IMR-90 (cell line): ENCODE measurements at regions not wholly inside any gene's neighbourhood (a gene's known extent, or its start where the extent isn't known, plus 50 kb on each side); places are given as distances from the start of the nearest gene placed in this dataset.

ENCODE experiments used
- ATAC-seq: fragments of 200-7000 bp; cut with Tn5 transposase; 2 replicates; pipeline ENCODE4 v1.9.1; 2020; ENCODE audit warnings: low read depth, mild to moderate bottlenecking, moderate library complexity
- BruUV-seq: library from RNA; stranded (reverse); fragments of 400-500 nt; replicated peaks from 2 replicates; lab custom pipeline; 2021; lab: Mats Ljungman, UMichigan
- CTCF ChIA-PET: fragments of 300-600 bp; formaldehyde crosslinking; extraction: SDS; loops from one replicate; lab custom pipeline; 2021; ENCODE audit warnings: antibody characterized with exemption; lab: Yijun Ruan, JAX
- POLR2A ChIA-PET: fragments of 300-600 bp; sonication (Branson Sonifier 250); formaldehyde crosslinking; loops from one replicate; lab custom pipeline; 2022; ENCODE audit warnings: antibody characterized with exemption; ENCODE audit not compliant: unreplicated experiment; lab: Charles Lee
- DNase-seq: peaks from one replicate; pipeline ENCODE4 v3.0.0; 2013
- H2AFZ ChIP-seq: replicated peaks from 2 replicates; pipeline ENCODE3; 2013; ENCODE audit warnings: low read length, mild to moderate bottlenecking; ENCODE audit not compliant: poor library complexity
- H2AK5ac ChIP-seq: 2 replicates; pipeline ENCODE4 v1.6.1; 2013; ENCODE audit warnings: low read depth, low read length, inconsistent platforms
- H2AK9ac ChIP-seq: replicated peaks from 2 replicates; pipeline ENCODE3; 2013; ENCODE audit warnings: mild to moderate bottlenecking, low read depth, low read length, moderate library complexity; ENCODE audit not compliant: poor library complexity
- H2BK120ac ChIP-seq: 2 replicates; pipeline ENCODE4 v1.6.1; 2013; ENCODE audit warnings: low read depth, low read length, inconsistent platforms
- H2BK15ac ChIP-seq: 3 replicates; pipeline ENCODE4 v1.6.1; 2013; ENCODE audit warnings: low read depth, low read length, inconsistent platforms
- H2BK20ac ChIP-seq: 2 replicates; pipeline ENCODE4 v1.6.1; 2013; ENCODE audit warnings: low read depth, mild to moderate bottlenecking, inconsistent platforms, low read length, moderate library complexity
- H2BK5ac ChIP-seq: 2 replicates; pipeline ENCODE4 v1.6.1; 2013; ENCODE audit warnings: mild to moderate bottlenecking, low read depth, low read length, inconsistent platforms; ENCODE audit not compliant: poor library complexity, severe bottlenecking
- H3K14ac ChIP-seq: replicated peaks from 2 replicates; pipeline ENCODE4 v1.6.1; 2013; ENCODE audit warnings: low read depth, low read length, inconsistent platforms
- H3K18ac ChIP-seq: 2 replicates; pipeline ENCODE4 v1.6.1; 2013; ENCODE audit warnings: low read depth, low read length, control low read depth
- H3K23ac ChIP-seq: 2 replicates; pipeline ENCODE4 v1.6.1; 2013; ENCODE audit warnings: low read depth, low read length, inconsistent platforms
- H3K27ac ChIP-seq: 2 replicates; pipeline ENCODE4 v1.5.1; 2013; ENCODE audit warnings: mild to moderate bottlenecking, control low read depth, low read length; ENCODE audit not compliant: insufficient read depth
- H3K27me3 ChIP-seq: 2 replicates; pipeline ENCODE4 v1.6.1; 2013; ENCODE audit warnings: low read length; ENCODE audit not compliant: control insufficient read depth, insufficient read depth
- H3K36me3 ChIP-seq: 2 replicates; pipeline ENCODE4 v1.6.1; 2013; ENCODE audit warnings: low read length, mixed read lengths; ENCODE audit not compliant: control insufficient read depth, insufficient read depth
- H3K4ac ChIP-seq: 2 replicates; pipeline ENCODE4 v1.6.1; 2013; ENCODE audit warnings: low read depth, low read length, inconsistent platforms
- H3K4me1 ChIP-seq: 2 replicates; pipeline ENCODE4 v1.6.1; 2013; ENCODE audit warnings: low read length, mixed read lengths; ENCODE audit not compliant: control insufficient read depth, insufficient read depth
- H3K4me2 ChIP-seq: 2 replicates; pipeline ENCODE4 v1.6.1; 2013; ENCODE audit warnings: low read depth, mild to moderate bottlenecking, control low read depth, low read length, moderate library complexity
- H3K4me3 ChIP-seq: 2 replicates; pipeline ENCODE4 v1.5.1; 2013; ENCODE audit warnings: low read depth, mild to moderate bottlenecking, control low read depth, low read length, moderate library complexity; ENCODE audit not compliant: insufficient read depth
- H3K56ac ChIP-seq: 2 replicates; pipeline ENCODE4 v1.6.1; 2013; ENCODE audit warnings: low read length, inconsistent platforms; ENCODE audit not compliant: insufficient read depth; ENCODE audit errors: extremely low read depth
- H3K79me1 ChIP-seq, 2 experiments: 2 replicates each; pipeline ENCODE4 v1.6.1; 2013; ENCODE audit warnings: low read length in 2 of 2, inconsistent platforms in 1 of 2, low read depth in 1 of 2
- H3K9ac ChIP-seq: 2 replicates; pipeline ENCODE4 v1.6.1; 2013; ENCODE audit warnings: low read depth, low read length, control low read depth
- H3K9me1 ChIP-seq: 2 replicates; pipeline ENCODE4 v1.6.1; 2013; ENCODE audit warnings: low read length, inconsistent platforms; ENCODE audit not compliant: insufficient read depth
- H3K9me3 ChIP-seq: 2 replicates; pipeline ENCODE4 v1.6.1; 2013; ENCODE audit warnings: low read length; ENCODE audit not compliant: control insufficient read depth, insufficient read depth
- H4K20me1 ChIP-seq: 2 replicates; pipeline ENCODE4 v1.6.1; 2013; ENCODE audit warnings: low read length, inconsistent platforms; ENCODE audit not compliant: insufficient read depth
- H4K5ac ChIP-seq: 2 replicates; pipeline ENCODE4 v1.6.1; 2013; ENCODE audit warnings: mild to moderate bottlenecking, low read depth, low read length, control low read depth
- H4K8ac ChIP-seq, 2 experiments: 2 replicates each; pipeline ENCODE4 v1.6.1; 2013; ENCODE audit warnings: low read depth in 2 of 2, low read length in 2 of 2, control low read depth in 1 of 2, inconsistent platforms in 1 of 2
- H4K91ac ChIP-seq: 2 replicates; pipeline ENCODE4 v1.6.1; 2013; ENCODE audit warnings: low read depth, low read length, inconsistent platforms; ENCODE audit not compliant: insufficient read depth
- BHLHE40 ChIP-seq: fragments of 150-350 bp; IDR thresholded peaks from 2 replicates; pipeline ENCODE4 v1.6.1; 2016; ENCODE audit warnings: mild to moderate bottlenecking, low read depth, low read length
- CHD1 ChIP-seq: IDR thresholded peaks from 2 replicates; pipeline ENCODE4 v1.6.1; 2012; ENCODE audit warnings: low read depth, low read length, improper control_type of control experiment
- CTCF ChIP-seq: conservative IDR thresholded peaks from 2 replicates; pipeline ENCODE4 v1.5.1; 2012; ENCODE audit warnings: mild to moderate bottlenecking, low read depth, low read length, improper control_type of control experiment
- FOS ChIP-seq: fragments of 150-350 bp; IDR thresholded peaks from 2 replicates; pipeline ENCODE4 v1.6.1; 2016; ENCODE audit warnings: low read depth, low read length
- MAFK ChIP-seq: IDR thresholded peaks from 2 replicates; pipeline ENCODE4 v1.6.1; 2012; ENCODE audit warnings: low read depth, low read length, improper control_type of control experiment
- MAZ ChIP-seq: IDR thresholded peaks from 2 replicates; pipeline ENCODE4 v1.6.1; 2012; ENCODE audit warnings: low read depth, mild to moderate bottlenecking, low read length, improper control_type of control experiment, moderate library complexity, borderline replicate concordance
- NFE2L2 ChIP-seq: fragments of 150-350 bp; IDR thresholded peaks from 2 replicates; pipeline ENCODE4 v1.6.1; 2016; ENCODE audit warnings: low read depth, mild to moderate bottlenecking, low read length
- RAD21 ChIP-seq: IDR thresholded peaks from 2 replicates; pipeline ENCODE4 v1.6.1; 2012; ENCODE audit warnings: low read length, improper control_type of control experiment
- RCOR1 ChIP-seq: IDR thresholded peaks from 2 replicates; pipeline ENCODE4 v1.6.1; 2012; ENCODE audit warnings: mild to moderate bottlenecking, low read length, improper control_type of control experiment; ENCODE audit not compliant: insufficient replicate concordance
- RFX5 ChIP-seq: IDR thresholded peaks from 2 replicates; pipeline ENCODE4 v1.8.0; 2012; ENCODE audit warnings: low read depth, mild to moderate bottlenecking, low read length, moderate library complexity
- SMC3 ChIP-seq: fragments of 150-350 bp; IDR thresholded peaks from 2 replicates; pipeline ENCODE4 v1.6.1; 2016; ENCODE audit warnings: low read depth, mild to moderate bottlenecking, antibody characterized with exemption, low read length, moderate library complexity
- WGBS, 2 experiments: methylation state at CpG; one replicate each; pipeline versions ENCODE4 v1.1.5 to v1.1.7; 2013; ENCODE audit warnings: missing lambda C conversion rate in 2 of 2; ENCODE audit not compliant: insufficient read length in 1 of 2; ENCODE audit errors: extremely low coverage in 2 of 2; 5-methylcytosine and 5-hydroxymethylcytosine counted together
- dilution Hi-C: fragments of 300-500 bp; cut with HindIII; formaldehyde crosslinking; loops from one replicate; pipeline ENCODE4 v1.14.3; 2018; ENCODE audit warnings: low sequenced_read_pairs; ENCODE audit not compliant: unreplicated experiment
- in situ Hi-C: fragments of 300-500 bp; cut with MboI; formaldehyde crosslinking; loops from 3 replicates; pipeline ENCODE4 v1.14.3; 2019; ENCODE audit warnings: low sequenced_read_pairs, inconsistent platforms, mixed read lengths
- intact Hi-C: fragments of 100-400 bp; cut with micrococcal nuclease; formaldehyde crosslinking; loops from 2 replicates; pipeline ENCODE4 v1.10.0; 2022

- no peaks in the 10 kb centered on the region for H3K9me3 ChIP-seq
- dilution Hi-C loops = no loop called here
- no peak for TF ChIP-seq CHD1
- no peak for TF ChIP-seq BHLHE40
- no peak for TF ChIP-seq CTCF
- TF ChIP-seq NFE2L2 = no peak
- no peak for TF ChIP-seq RFX5
- no peak for TF ChIP-seq SMC3
- TF ChIP-seq FOS = no peak
- no peak for TF ChIP-seq RAD21
- TF ChIP-seq RCOR1 = no peak
- no peak for TF ChIP-seq MAFK
- no peak for TF ChIP-seq MAZ
- H3K4me1 ChIP-seq = no peaks in the 10 kb centered on the region
- DNase-seq (no peak), ATAC-seq (no peak)
- H3K9ac ChIP-seq = no peak overlapping the region
- H3K4ac ChIP-seq = no peak overlapping the region
- POLR2A ChIA-PET = no interaction called here
- no peaks in the 10 kb centered on the region for H3K9me1 ChIP-seq
- no peaks in the 10 kb centered on the region for H4K20me1 ChIP-seq
- H3K56ac ChIP-seq = no peak overlapping the region
- intact Hi-C loops = no loop called here
- no peak overlapping the region for H3K4me3 ChIP-seq
- H4K91ac ChIP-seq = no peak overlapping the region
- no peaks in the 10 kb centered on the region for H3K36me3 ChIP-seq
- H4K8ac ChIP-seq = no peak overlapping the region
- H2BK20ac ChIP-seq = no peak overlapping the region
- in situ Hi-C loops = no loop called here
- H3K18ac ChIP-seq = no peak overlapping the region
- no peak overlapping the region for H4K5ac ChIP-seq
- no peak overlapping the region for H2BK5ac ChIP-seq
- no peaks in the 10 kb centered on the region; the same call in none of the 2 replicates for H3K27me3 ChIP-seq
- H3K14ac ChIP-seq = no peak overlapping the region
- no peak overlapping the region for H2BK120ac ChIP-seq
- WGBS, 2 experiments = no CpG with 5 or more reads among the region's 4 CpGs
- no peak overlapping the region for H3K27ac ChIP-seq
- no TSS peak for BruUV-seq
- no peak overlapping the region for H2AFZ ChIP-seq
- no peak overlapping the region for H3K23ac ChIP-seq
- CTCF ChIA-PET = no interaction called here
- H2BK15ac ChIP-seq = no peak overlapping the region
- no peak overlapping the region for H2AK5ac ChIP-seq
- no peak overlapping the region for H3K4me2 ChIP-seq
- H2AK9ac ChIP-seq = no peak overlapping the region
- no peaks in the 10 kb centered on the region for H3K79me1 ChIP-seq
These were observed 158.4 kb upstream of the MYL2 start for GRCh38 chr12:111078731-111079130.
